IMR-90 (cell line): ENCODE measurements at regions not wholly inside any gene's neighbourhood (a gene's known extent, or its start where the extent isn't known, plus 50 kb on each side); places are given as distances from the start of the nearest gene placed in this dataset.

Experiments used
- BHLHE40 ChIP-seq: fragments of 150-350 bp; IDR thresholded peaks from 2 replicates; pipeline ENCODE4 v1.6.1; 2016; ENCODE audit warnings: mild to moderate bottlenecking, low read depth, low read length
- CEBPB ChIP-seq: IDR thresholded peaks from 2 replicates; pipeline ENCODE4 v1.6.1; 2012; ENCODE audit warnings: low read depth, low read length, improper control_type of control experiment
- CTCF ChIP-seq: conservative IDR thresholded peaks from 2 replicates; pipeline ENCODE4 v1.5.1; 2012; ENCODE audit warnings: mild to moderate bottlenecking, low read depth, low read length, improper control_type of control experiment
- ELK1 ChIP-seq: fragments of 150-350 bp; IDR thresholded peaks from 2 replicates; pipeline ENCODE4 v1.6.1; 2016; ENCODE audit warnings: low read depth, mild to moderate bottlenecking, low read length, moderate library complexity, borderline replicate concordance
- FOS ChIP-seq: fragments of 150-350 bp; IDR thresholded peaks from 2 replicates; pipeline ENCODE4 v1.6.1; 2016; ENCODE audit warnings: low read depth, low read length
- MAZ ChIP-seq: IDR thresholded peaks from 2 replicates; pipeline ENCODE4 v1.6.1; 2012; ENCODE audit warnings: low read depth, mild to moderate bottlenecking, low read length, improper control_type of control experiment, moderate library complexity, borderline replicate concordance
- MXI1 ChIP-seq: IDR thresholded peaks from 2 replicates; pipeline ENCODE4 v1.6.1; 2012; ENCODE audit warnings: low read depth, mild to moderate bottlenecking, low read length, moderate library complexity, borderline replicate concordance
- NFE2L2 ChIP-seq: fragments of 150-350 bp; IDR thresholded peaks from 2 replicates; pipeline ENCODE4 v1.6.1; 2016; ENCODE audit warnings: low read depth, mild to moderate bottlenecking, low read length
- POLR2A ChIP-seq: IDR thresholded peaks from 2 replicates; pipeline ENCODE4 v1.6.1; 2012; ENCODE audit warnings: mild to moderate bottlenecking, low read depth, low read length
- RAD21 ChIP-seq: IDR thresholded peaks from 2 replicates; pipeline ENCODE4 v1.6.1; 2012; ENCODE audit warnings: low read length, improper control_type of control experiment
- RCOR1 ChIP-seq: IDR thresholded peaks from 2 replicates; pipeline ENCODE4 v1.6.1; 2012; ENCODE audit warnings: mild to moderate bottlenecking, low read length, improper control_type of control experiment; ENCODE audit not compliant: insufficient replicate concordance
- RFX5 ChIP-seq: IDR thresholded peaks from 2 replicates; pipeline ENCODE4 v1.8.0; 2012; ENCODE audit warnings: low read depth, mild to moderate bottlenecking, low read length, moderate library complexity
- SMC3 ChIP-seq: fragments of 150-350 bp; IDR thresholded peaks from 2 replicates; pipeline ENCODE4 v1.6.1; 2016; ENCODE audit warnings: low read depth, mild to moderate bottlenecking, antibody characterized with exemption, low read length, moderate library complexity
- USF2 ChIP-seq: fragments of 150-350 bp; IDR thresholded peaks from 2 replicates; pipeline ENCODE4 v1.6.1; 2017; ENCODE audit warnings: mild to moderate bottlenecking, antibody characterized with exemption, low read length, low read depth

GRCh38 chr5:125138266-125138665, 391.8 kb upstream of the ZNF608 start:
- TF ChIP-seq SMC3 (no peak), RFX5 (no peak), POLR2A (no peak), CTCF (no peak), BHLHE40 (no peak), RCOR1 (no peak), USF2 (no peak), MAZ (no peak), ELK1 (no peak), FOS (no peak), NFE2L2 (no peak), CEBPB (no peak), MXI1 (no peak), RAD21 (no peak)
